HEK293 (cell line): ENCODE measurements at regions not wholly inside any gene's neighbourhood (a gene's known extent, or its start where the extent isn't known, plus 50 kb on each side); places are given as distances from the start of the nearest gene placed in this dataset.

Source experiments
- CTCF ChIA-PET: fragments of 350-600 bp; formaldehyde crosslinking; extraction: SDS; loops from one replicate; lab custom pipeline; 2021; ENCODE audit warnings: antibody characterized with exemption; lab: Yijun Ruan, JAX
- POLR2A ChIA-PET: fragments of 300-600 bp; formaldehyde crosslinking; extraction: SDS; loops from one replicate; lab custom pipeline; 2020; ENCODE audit warnings: antibody characterized with exemption, inconsistent platforms; lab: Yijun Ruan, JAX
- H3K27ac ChIP-seq: fragments of 200-500 bp; sonication (Bioruptor generic); 2 replicates; pipeline ENCODE4 v1.5.1; 2014; ENCODE audit warnings: low read depth, low read length, control low read depth, inconsistent platforms; ENCODE audit errors: extremely low read depth
- H3K36me3 ChIP-seq, 2 experiments: fragments of 200-500 bp in 1 of 2; sonication (Bioruptor generic) in 1 of 2; 1 replicate in 1 of 2; 2 replicates in 1 of 2; pipeline ENCODE4 v1.5.1; 2014 to 2017; ENCODE audit warnings: inconsistent platforms in 2 of 2, low read length in 2 of 2; ENCODE audit not compliant: control insufficient read depth in 2 of 2, insufficient read depth in 1 of 2
- H3K4me1 ChIP-seq: fragments of 200-500 bp; sonication (Bioruptor generic); 2 replicates; pipeline ENCODE4 v1.5.1; 2014; ENCODE audit warnings: mild to moderate bottlenecking, low read length, inconsistent platforms; ENCODE audit not compliant: control insufficient read depth, insufficient read depth
- H3K4me3 ChIP-seq: 2 replicates; pipeline ENCODE4 v1.5.1; 2011; ENCODE audit warnings: low read depth, mild to moderate bottlenecking, control low read depth, low read length, moderate library complexity
- H3K9me3 ChIP-seq: fragments of 200-500 bp; sonication (Bioruptor generic); 2 replicates; pipeline ENCODE4 v1.5.1; 2014; ENCODE audit warnings: low read depth, low read length, inconsistent platforms; ENCODE audit not compliant: control insufficient read depth, insufficient read depth
- HOXA7 ChIP-seq: sonication (generic); formaldehyde crosslinking; IDR thresholded peaks from 2 replicates; pipeline ENCODE4 v1.8.1; 2022; ENCODE audit warnings: missing genetic modification reagents, borderline replicate concordance
- ZBTB44 ChIP-seq: fragments of 450-650 bp; IDR thresholded peaks from 2 replicates; pipeline ENCODE4 v1.5.1; 2018; ENCODE audit warnings: missing biosample characterization, mild to moderate bottlenecking, missing genetic modification characterization
- ZBTB7A ChIP-seq: fragments of 450-650 bp; formaldehyde crosslinking; IDR thresholded peaks from 2 replicates; pipeline ENCODE4 v1.5.1; 2016; ENCODE audit warnings: low read depth, missing biosample characterization, missing genetic modification characterization
- ZBTB8A ChIP-seq: fragments of 450-650 bp; formaldehyde crosslinking; IDR thresholded peaks from 2 replicates; pipeline ENCODE4 v1.5.1; 2016; ENCODE audit warnings: missing biosample characterization, missing genetic modification characterization
- ZEB2 ChIP-seq: fragments of 450-650 bp; formaldehyde crosslinking; IDR thresholded peaks from 2 replicates; pipeline ENCODE4 v1.5.1; 2016; ENCODE audit warnings: missing biosample characterization, missing genetic modification characterization
- ZFHX2 ChIP-seq: fragments of 450-650 bp; formaldehyde crosslinking; conservative IDR thresholded peaks from 2 replicates; pipeline ENCODE4 v1.5.1; 2016; ENCODE audit warnings: missing biosample characterization, missing genetic modification characterization
- ZNF114 ChIP-seq: fragments of 450-650 bp; formaldehyde crosslinking; IDR thresholded peaks from 2 replicates; pipeline ENCODE4 v1.5.0; 2017; ENCODE audit warnings: missing biosample characterization, missing genetic modification characterization
- ZNF138 ChIP-seq: fragments of 450-650 bp; formaldehyde crosslinking; IDR thresholded peaks from 2 replicates; pipeline ENCODE4 v1.5.1; 2016; ENCODE audit warnings: missing biosample characterization, missing genetic modification characterization, borderline replicate concordance
- ZNF140 ChIP-seq: fragments of 450-650 bp; formaldehyde crosslinking; IDR thresholded peaks from 2 replicates; pipeline ENCODE4 v1.5.1; 2016; ENCODE audit warnings: missing biosample characterization, missing genetic modification characterization
- ZNF169 ChIP-seq: fragments of 450-650 bp; formaldehyde crosslinking; IDR thresholded peaks from 2 replicates; pipeline ENCODE4 v1.5.1; 2016; ENCODE audit warnings: missing biosample characterization, missing genetic modification characterization
- ZNF175 ChIP-seq: fragments of 450-650 bp; formaldehyde crosslinking; IDR thresholded peaks from 2 replicates; pipeline ENCODE4 v1.5.1; 2016; ENCODE audit warnings: missing biosample characterization, missing genetic modification characterization
- ZNF2 ChIP-seq: fragments of 450-650 bp; formaldehyde crosslinking; IDR thresholded peaks from 2 replicates; pipeline ENCODE4 v1.5.1; 2016; ENCODE audit warnings: missing biosample characterization, missing genetic modification characterization
- ZNF292 ChIP-seq: fragments of 450-650 bp; formaldehyde crosslinking; IDR thresholded peaks from 2 replicates; pipeline ENCODE4 v1.5.1; 2016; ENCODE audit warnings: low read depth, missing biosample characterization, missing genetic modification characterization, borderline replicate concordance
- ZNF416 ChIP-seq: fragments of 450-650 bp; formaldehyde crosslinking; IDR thresholded peaks from 2 replicates; pipeline ENCODE4 v1.5.1; 2016; ENCODE audit warnings: missing biosample characterization, missing genetic modification characterization
- ZNF423 ChIP-seq: fragments of 450-650 bp; formaldehyde crosslinking; IDR thresholded peaks from 2 replicates; pipeline ENCODE4 v1.5.1; 2016; ENCODE audit warnings: missing biosample characterization, missing genetic modification characterization
- ZNF558 ChIP-seq: fragments of 450-650 bp; formaldehyde crosslinking; IDR thresholded peaks from 2 replicates; pipeline ENCODE4 v1.5.1; 2016; ENCODE audit warnings: missing biosample characterization, missing genetic modification characterization
- ZNF560 ChIP-seq: fragments of 450-650 bp; formaldehyde crosslinking; IDR thresholded peaks from 2 replicates; pipeline ENCODE4 v1.5.1; 2017; ENCODE audit warnings: missing biosample characterization, missing genetic modification characterization, borderline replicate concordance
- ZNF600 ChIP-seq: fragments of 450-650 bp; formaldehyde crosslinking; IDR thresholded peaks from 2 replicates; pipeline ENCODE4 v1.5.1; 2016; ENCODE audit warnings: missing biosample characterization, missing genetic modification characterization
- ZNF701 ChIP-seq: fragments of 450-650 bp; formaldehyde crosslinking; IDR thresholded peaks from 2 replicates; pipeline ENCODE4 v1.5.1; 2016; ENCODE audit warnings: missing biosample characterization, missing genetic modification characterization
- ZNF747 ChIP-seq: fragments of 450-650 bp; formaldehyde crosslinking; IDR thresholded peaks from 2 replicates; pipeline ENCODE4 v1.5.1; 2016; ENCODE audit warnings: missing biosample characterization, missing genetic modification characterization
- ZNF791 ChIP-seq: fragments of 450-650 bp; formaldehyde crosslinking; IDR thresholded peaks from 2 replicates; pipeline ENCODE4 v1.5.1; 2016; ENCODE audit warnings: missing biosample characterization, missing genetic modification characterization
- TF ChIP-seq, protein P1 (sequence below): fragments of 450-650 bp; formaldehyde crosslinking; IDR thresholded peaks from 2 replicates; pipeline ENCODE4 v1.5.1; 2017; ENCODE audit warnings: missing biosample characterization, missing genetic modification characterization
- TF ChIP-seq, protein P2 (sequence below): fragments of 450-650 bp; formaldehyde crosslinking; IDR thresholded peaks from 2 replicates; pipeline ENCODE4 v1.5.1; 2016; ENCODE audit warnings: missing biosample characterization, missing genetic modification characterization
- TF ChIP-seq, protein P3 (sequence below): fragments of 450-650 bp; formaldehyde crosslinking; conservative IDR thresholded peaks from 2 replicates; pipeline ENCODE4 v1.5.1; 2016; ENCODE audit warnings: low read depth, missing biosample characterization, missing genetic modification characterization
- TF ChIP-seq, protein P4 (sequence below): sonication (generic); formaldehyde crosslinking; IDR thresholded peaks from 2 replicates; pipeline ENCODE4 v1.8.1; 2022; ENCODE audit warnings: mild to moderate bottlenecking, moderate library complexity, missing genetic modification reagents

- H3K4me3 ChIP-seq = no peak overlapping the region
These were observed 207.1 kb downstream of the ZNF330 start for GRCh38 chr4:141427726-141428296.

DNA sequence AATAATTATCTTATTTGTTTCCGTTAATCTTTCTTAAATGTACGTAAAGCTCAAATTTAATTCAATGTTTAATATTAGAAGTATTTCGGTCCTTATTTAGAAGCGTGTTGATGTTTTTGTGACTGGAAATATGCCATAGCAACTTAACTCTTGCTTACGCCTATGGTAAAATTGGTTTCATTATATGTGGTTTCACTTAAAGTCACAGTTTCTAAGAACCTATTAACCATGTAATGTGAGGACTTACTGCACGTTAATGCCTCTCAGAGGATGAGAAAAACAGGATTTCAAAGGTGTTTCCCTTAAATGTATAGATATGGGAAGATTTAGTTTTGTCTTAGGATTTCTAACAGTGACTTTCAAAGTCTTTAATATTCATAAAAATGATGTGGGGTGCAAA lies 206.4 kb upstream of the IL15 start:
- H3K9me3 ChIP-seq = no peaks in the 10 kb centered on the region
- H3K4me1 ChIP-seq = no peaks in the 10 kb centered on the region
- TF ChIP-seq ZNF175 (tag by site-specific recombination) = no peak
- TF ChIP-seq, protein P1, sequence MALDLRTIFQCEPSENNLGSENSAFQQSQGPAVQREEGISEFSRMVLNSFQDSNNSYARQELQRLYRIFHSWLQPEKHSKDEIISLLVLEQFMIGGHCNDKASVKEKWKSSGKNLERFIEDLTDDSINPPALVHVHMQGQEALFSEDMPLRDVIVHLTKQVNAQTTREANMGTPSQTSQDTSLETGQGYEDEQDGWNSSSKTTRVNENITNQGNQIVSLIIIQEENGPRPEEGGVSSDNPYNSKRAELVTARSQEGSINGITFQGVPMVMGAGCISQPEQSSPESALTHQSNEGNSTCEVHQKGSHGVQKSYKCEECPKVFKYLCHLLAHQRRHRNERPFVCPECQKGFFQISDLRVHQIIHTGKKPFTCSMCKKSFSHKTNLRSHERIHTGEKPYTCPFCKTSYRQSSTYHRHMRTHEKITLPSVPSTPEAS = no peak
- TF ChIP-seq ZNF791 (tag by site-specific recombination) = no peak
- TF ChIP-seq ZNF701 (tag by site-specific recombination) = no peak
- no peak for TF ChIP-seq HOXA7
- TF ChIP-seq ZNF747 (tag by site-specific recombination) = no peak
- TF ChIP-seq ZNF423 = no peak
- TF ChIP-seq ZNF114 (tag by site-specific recombination) = no peak
- TF ChIP-seq, protein P2, sequence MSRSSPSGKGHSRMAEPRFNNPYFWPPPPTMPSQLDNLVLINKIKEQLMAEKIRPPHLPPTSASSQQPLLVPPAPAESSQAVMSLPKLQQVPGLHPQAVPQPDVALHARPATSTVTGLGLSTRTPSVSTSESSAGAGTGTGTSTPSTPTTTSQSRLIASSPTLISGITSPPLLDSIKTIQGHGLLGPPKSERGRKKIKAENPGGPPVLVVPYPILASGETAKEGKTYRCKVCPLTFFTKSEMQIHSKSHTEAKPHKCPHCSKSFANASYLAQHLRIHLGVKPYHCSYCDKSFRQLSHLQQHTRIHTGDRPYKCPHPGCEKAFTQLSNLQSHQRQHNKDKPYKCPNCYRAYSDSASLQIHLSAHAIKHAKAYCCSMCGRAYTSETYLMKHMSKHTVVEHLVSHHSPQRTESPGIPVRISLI (tag by site-specific recombination) = no peak
- TF ChIP-seq ZNF2 = no peak
- no peak for TF ChIP-seq ZNF560 (tag by site-specific recombination)
- TF ChIP-seq ZNF292 (tag by site-specific recombination) = no peak
- TF ChIP-seq ZNF558 = no peak
- TF ChIP-seq ZNF600 (tag by site-specific recombination) = no peak
- TF ChIP-seq ZBTB44 = no peak
- no peak for TF ChIP-seq ZNF169 (tag by site-specific recombination)
- TF ChIP-seq, protein P3, sequence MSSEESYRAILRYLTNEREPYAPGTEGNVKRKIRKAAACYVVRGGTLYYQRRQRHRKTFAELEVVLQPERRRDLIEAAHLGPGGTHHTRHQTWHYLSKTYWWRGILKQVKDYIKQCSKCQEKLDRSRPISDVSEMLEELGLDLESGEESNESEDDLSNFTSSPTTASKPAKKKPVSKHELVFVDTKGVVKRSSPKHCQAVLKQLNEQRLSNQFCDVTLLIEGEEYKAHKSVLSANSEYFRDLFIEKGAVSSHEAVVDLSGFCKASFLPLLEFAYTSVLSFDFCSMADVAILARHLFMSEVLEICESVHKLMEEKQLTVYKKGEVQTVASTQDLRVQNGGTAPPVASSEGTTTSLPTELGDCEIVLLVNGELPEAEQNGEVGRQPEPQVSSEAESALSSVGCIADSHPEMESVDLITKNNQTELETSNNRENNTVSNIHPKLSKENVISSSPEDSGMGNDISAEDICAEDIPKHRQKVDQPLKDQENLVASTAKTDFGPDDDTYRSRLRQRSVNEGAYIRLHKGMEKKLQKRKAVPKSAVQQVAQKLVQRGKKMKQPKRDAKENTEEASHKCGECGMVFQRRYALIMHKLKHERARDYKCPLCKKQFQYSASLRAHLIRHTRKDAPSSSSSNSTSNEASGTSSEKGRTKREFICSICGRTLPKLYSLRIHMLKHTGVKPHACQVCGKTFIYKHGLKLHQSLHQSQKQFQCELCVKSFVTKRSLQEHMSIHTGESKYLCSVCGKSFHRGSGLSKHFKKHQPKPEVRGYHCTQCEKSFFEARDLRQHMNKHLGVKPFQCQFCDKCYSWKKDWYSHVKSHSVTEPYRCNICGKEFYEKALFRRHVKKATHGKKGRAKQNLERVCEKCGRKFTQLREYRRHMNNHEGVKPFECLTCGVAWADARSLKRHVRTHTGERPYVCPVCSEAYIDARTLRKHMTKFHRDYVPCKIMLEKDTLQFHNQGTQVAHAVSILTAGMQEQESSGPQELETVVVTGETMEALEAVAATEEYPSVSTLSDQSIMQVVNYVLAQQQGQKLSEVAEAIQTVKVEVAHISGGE (tag by site-specific recombination) = no peak
- no peak for TF ChIP-seq ZBTB7A (tag by site-specific recombination)
- ChIA-PET POLR2A (no interaction called here), CTCF (interaction anchor here (0.7 kb wide), 1 partner anchor 84 kb away, joined by 3 read pairs; no protein-coding TSS in a partner anchor)
- no peaks in the 10 kb centered on the region for H3K36me3 ChIP-seq
- no peak overlapping the region for H3K27ac ChIP-seq
- no peak overlapping the region for H3K4me3 ChIP-seq

More at GRCh38 chr4:141427726-141428296, 207.1 kb downstream of the ZNF330 start:
- H3K27ac ChIP-seq = no peak overlapping the region
- no peaks in the 10 kb centered on the region for H3K36me3 ChIP-seq
- ChIA-PET CTCF (no interaction called here), POLR2A (no interaction called here)
- no peak for TF ChIP-seq ZEB2 (tag by site-specific recombination)
- no peak for TF ChIP-seq ZFHX2 (tag by site-specific recombination)
- TF ChIP-seq, protein P4, sequence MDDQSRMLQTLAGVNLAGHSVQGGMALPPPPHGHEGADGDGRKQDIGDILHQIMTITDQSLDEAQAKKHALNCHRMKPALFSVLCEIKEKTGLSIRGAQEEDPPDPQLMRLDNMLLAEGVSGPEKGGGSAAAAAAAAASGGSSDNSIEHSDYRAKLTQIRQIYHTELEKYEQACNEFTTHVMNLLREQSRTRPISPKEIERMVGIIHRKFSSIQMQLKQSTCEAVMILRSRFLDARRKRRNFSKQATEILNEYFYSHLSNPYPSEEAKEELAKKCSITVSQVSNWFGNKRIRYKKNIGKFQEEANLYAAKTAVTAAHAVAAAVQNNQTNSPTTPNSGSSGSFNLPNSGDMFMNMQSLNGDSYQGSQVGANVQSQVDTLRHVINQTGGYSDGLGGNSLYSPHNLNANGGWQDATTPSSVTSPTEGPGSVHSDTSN (CRISPR knock-in tag) = no peak
- TF ChIP-seq ZNF138 = no peak
- TF ChIP-seq ZNF140 (tag by site-specific recombination) = no peak
- TF ChIP-seq ZNF416 (tag by site-specific recombination) = no peak
- no peak for TF ChIP-seq ZBTB8A (tag by site-specific recombination)
- no peaks in the 10 kb centered on the region for H3K4me1 ChIP-seq
- no peaks in the 10 kb centered on the region for H3K9me3 ChIP-seq
